HG02642 (cell line): ENCODE measurements at regions not wholly inside any gene's neighbourhood (a gene's known extent, or its start where the extent isn't known, plus 50 kb on each side); places are given as distances from the start of the nearest gene placed in this dataset.
"Not testable (repeated sequence)": the region's sequence is repeated elsewhere in the genome, so short reads cannot be mapped to it uniquely, and the experiment has no call there.

Experiments used
- ATAC-seq: cut with Tn5 transposase; IDR thresholded peaks from one replicate; pipeline ENCODE4 v1.9.1; 2021; ENCODE audit warnings: mild to moderate bottlenecking; ENCODE audit not compliant: unreplicated experiment, poor library complexity

- no peak for ATAC-seq
These were observed 1323.5 kb upstream of the TMEFF2 start for GRCh38 chr2:193518041-193518817.

- no peak for ATAC-seq
These were observed 1322.9 kb upstream of the TMEFF2 start for GRCh38 chr2:193517615-193518014.

GRCh38 chr2:193506035-193506434 lies 1311.3 kb upstream of the TMEFF2 start:
- ATAC-seq, result no peak

GRCh38 chr2:193505620-193506019 lies 1310.9 kb upstream of the TMEFF2 start:
- ATAC-seq, result no peak

GRCh38 chr2:193502363-193503035 lies 1307.8 kb upstream of the TMEFF2 start:
- no peak for ATAC-seq

- ATAC-seq, result no peak
These were observed 1302.1 kb upstream of the TMEFF2 start for GRCh38 chr2:193496786-193497185.

GRCh38 chr2:193482557-193482956 lies 1287.8 kb upstream of the TMEFF2 start:
- ATAC-seq, result peak; percentile 56

- no peak for ATAC-seq
These were observed 1285.5 kb upstream of the TMEFF2 start for GRCh38 chr2:193480187-193480586.

- ATAC-seq, result no peak
These were observed 1281.6 kb upstream of the TMEFF2 start for GRCh38 chr2:193476171-193476800.

- no peak for ATAC-seq
These were observed 1280.3 kb upstream of the TMEFF2 start for GRCh38 chr2:193475038-193475437.

- ATAC-seq, result no peak
These were observed 1274.5 kb upstream of the TMEFF2 start for GRCh38 chr2:193469251-193469650.

GRCh38 chr2:193467276-193467987 lies 1272.7 kb upstream of the TMEFF2 start:
- ATAC-seq, result no peak

GRCh38 chr2:193463011-193463410 lies 1268.3 kb upstream of the TMEFF2 start:
- ATAC-seq, result no peak

- no peak for ATAC-seq
These were observed 1267.7 kb upstream of the TMEFF2 start for GRCh38 chr2:193462411-193462810.

GRCh38 chr2:193461431-193461934 lies 1266.8 kb upstream of the TMEFF2 start:
- ATAC-seq, result no peak

- ATAC-seq, result no peak
These were observed 1252.2 kb upstream of the TMEFF2 start for GRCh38 chr2:193446967-193447366.

- no peak for ATAC-seq
These were observed 1247.6 kb upstream of the TMEFF2 start for GRCh38 chr2:193442293-193442692.

GRCh38 chr2:193428336-193428818 lies 1233.6 kb upstream of the TMEFF2 start:
- ATAC-seq, result no peak

- not testable (repeated sequence) for ATAC-seq
These were observed 1217.6 kb upstream of the TMEFF2 start for GRCh38 chr2:193412368-193412767.

- no peak for ATAC-seq
These were observed 1215.2 kb upstream of the TMEFF2 start for GRCh38 chr2:193409951-193410350.
